ENCODE measurements at regions not wholly inside any gene's neighbourhood (a gene's known extent, or its start where the extent isn't known, plus 50 kb on each side); places are given as distances from the start of the nearest gene placed in this dataset.

GRCh38 chr11:70808686-70809375 is 410.5 kb downstream of the CTTN start:
- TF ChIP-seq POLR2A (IDR thresholded peaks at IDR 0.05), result no peak
- TF ChIP-seq CTCF (IDR thresholded peaks at IDR 0.05), result no peak
- Histone ChIP-seq H3K27me3 (no peaks in the 10 kb centered on the region), H3K4me1 (no peaks in the 10 kb centered on the region), H3K4me3 (no peak overlapping the region), H3K36me3 (no peaks in the 10 kb centered on the region), H3K27ac (no peak overlapping the region), H3K9me3 (no peaks in the 10 kb centered on the region)
- DNase-seq, result no peak

- Histone ChIP-seq H3K4me3 (no peak overlapping the region), H3K27ac (no peak overlapping the region), H3K27me3 (no peaks in the 10 kb centered on the region), H3K36me3 (no peaks in the 10 kb centered on the region), H3K4me1 (no peaks in the 10 kb centered on the region), H3K9me3 (no peaks in the 10 kb centered on the region)
- no peak for TF ChIP-seq CTCF (IDR thresholded peaks at IDR 0.05)
- TF ChIP-seq POLR2A (IDR thresholded peaks at IDR 0.05), result no peak
- no peak for DNase-seq
Measured at GRCh38 chr11:70810133-70810532, 411.8 kb downstream of the CTTN start.

- Histone ChIP-seq H3K27ac (no peak overlapping the region), H3K36me3 (no peaks in the 10 kb centered on the region), H3K4me3 (no peak overlapping the region), H3K9me3 (no peaks in the 10 kb centered on the region), H3K27me3 (no peaks in the 10 kb centered on the region), H3K4me1 (no peaks in the 10 kb centered on the region)
- TF ChIP-seq POLR2A (IDR thresholded peaks at IDR 0.05), result no peak
- DNase-seq, result no peak
Measured at GRCh38 chr11:70810681-70811080, 412.4 kb downstream of the CTTN start.

- Histone ChIP-seq H3K36me3 (no peaks in the 10 kb centered on the region), H3K27me3 (no peaks in the 10 kb centered on the region), H3K27ac (no peak overlapping the region), H3K4me1 (no peaks in the 10 kb centered on the region), H3K4me3 (no peak overlapping the region), H3K9me3 (no peaks in the 10 kb centered on the region)
- no peak for DNase-seq
- no peak for TF ChIP-seq POLR2A (IDR thresholded peaks at IDR 0.05)
- no peak for TF ChIP-seq CTCF (IDR thresholded peaks at IDR 0.05)
Measured at GRCh38 chr11:70811483-70811882, 413.2 kb downstream of the CTTN start.

- Histone ChIP-seq H3K36me3 (no peaks in the 10 kb centered on the region), H3K27me3 (no peaks in the 10 kb centered on the region), H3K4me3 (no peak overlapping the region), H3K27ac (no peak overlapping the region), H3K4me1 (no peaks in the 10 kb centered on the region), H3K9me3 (no peaks in the 10 kb centered on the region)
- DNase-seq, result no peak
- TF ChIP-seq POLR2A (IDR thresholded peaks at IDR 0.05) (no peak), CTCF (IDR thresholded peaks at IDR 0.05) (no peak)
Measured at GRCh38 chr11:70811915-70812314, 413.6 kb downstream of the CTTN start.

- no peaks in the 10 kb centered on the region for H3K4me1 ChIP-seq
- no peaks in the 10 kb centered on the region for H3K27me3 ChIP-seq
- no peaks in the 10 kb centered on the region for H3K9me3 ChIP-seq
- TF ChIP-seq POLR2A (IDR thresholded peaks at IDR 0.05) (no peak), CTCF (IDR thresholded peaks at IDR 0.05) (no peak)
- no peaks in the 10 kb centered on the region for H3K36me3 ChIP-seq
- DNase-seq, result no peak
- H3K27ac ChIP-seq, result no peak overlapping the region
- no peak overlapping the region for H3K4me3 ChIP-seq
Measured at GRCh38 chr11:70812472-70812871, 414.1 kb downstream of the CTTN start.
